DND-41 (cell line): ENCODE measurements at regions not wholly inside any gene's neighbourhood (a gene's known extent, or its start where the extent isn't known, plus 50 kb on each side); places are given as distances from the start of the nearest gene placed in this dataset.

Source experiments
- EZH2 ChIP-seq: IDR thresholded peaks from 3 replicates; pipeline ENCODE4 v1.6.1; 2012; ENCODE audit warnings: borderline replicate concordance, low read depth, mild to moderate bottlenecking, moderate library complexity, low read length, inconsistent platforms; ENCODE audit not compliant: severe bottlenecking
- TF ChIP-seq, protein P1 (sequence below): IDR thresholded peaks from 2 replicates; pipeline ENCODE4 v1.5.1; 2012; ENCODE audit warnings: borderline replicate concordance, low read length, moderate library complexity, mild to moderate bottlenecking; ENCODE audit not compliant: poor library complexity, severe bottlenecking; ENCODE audit errors: extremely low read depth

DNA sequence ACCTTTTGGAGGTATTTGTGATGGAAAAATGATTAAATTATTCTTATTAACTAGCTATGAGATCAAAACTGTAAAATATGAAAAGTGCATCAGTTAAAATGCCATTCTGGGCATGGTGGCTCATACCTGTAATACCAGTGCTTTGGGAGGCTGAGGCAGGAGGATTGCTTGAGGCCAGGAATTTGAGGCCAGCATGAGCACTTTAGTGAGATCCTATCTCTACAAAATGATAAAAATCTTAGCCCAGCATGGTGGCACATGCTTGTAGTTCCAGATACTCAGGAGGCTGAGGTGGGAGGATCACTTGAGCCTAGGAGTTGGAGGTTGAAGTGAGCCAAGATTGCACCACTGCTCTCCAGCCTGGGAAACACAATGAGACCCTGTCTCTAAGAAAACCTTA, 252.5 kb upstream of the SEMA6A start:
- no peak for TF ChIP-seq EZH2
- TF ChIP-seq, protein P1, sequence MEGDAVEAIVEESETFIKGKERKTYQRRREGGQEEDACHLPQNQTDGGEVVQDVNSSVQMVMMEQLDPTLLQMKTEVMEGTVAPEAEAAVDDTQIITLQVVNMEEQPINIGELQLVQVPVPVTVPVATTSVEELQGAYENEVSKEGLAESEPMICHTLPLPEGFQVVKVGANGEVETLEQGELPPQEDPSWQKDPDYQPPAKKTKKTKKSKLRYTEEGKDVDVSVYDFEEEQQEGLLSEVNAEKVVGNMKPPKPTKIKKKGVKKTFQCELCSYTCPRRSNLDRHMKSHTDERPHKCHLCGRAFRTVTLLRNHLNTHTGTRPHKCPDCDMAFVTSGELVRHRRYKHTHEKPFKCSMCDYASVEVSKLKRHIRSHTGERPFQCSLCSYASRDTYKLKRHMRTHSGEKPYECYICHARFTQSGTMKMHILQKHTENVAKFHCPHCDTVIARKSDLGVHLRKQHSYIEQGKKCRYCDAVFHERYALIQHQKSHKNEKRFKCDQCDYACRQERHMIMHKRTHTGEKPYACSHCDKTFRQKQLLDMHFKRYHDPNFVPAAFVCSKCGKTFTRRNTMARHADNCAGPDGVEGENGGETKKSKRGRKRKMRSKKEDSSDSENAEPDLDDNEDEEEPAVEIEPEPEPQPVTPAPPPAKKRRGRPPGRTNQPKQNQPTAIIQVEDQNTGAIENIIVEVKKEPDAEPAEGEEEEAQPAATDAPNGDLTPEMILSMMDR = no peak
